Ovary (tissue), 3 donors: ENCODE measurements at regions not wholly inside any gene's neighbourhood (a gene's known extent, or its start where the extent isn't known, plus 50 kb on each side); places are given as distances from the start of the nearest gene placed in this dataset.

ENCODE experiments used
- POLR2A ChIP-seq: fragments of 450-650 bp; IDR thresholded peaks from one replicate; pipeline ENCODE4 v1.6.1; 2017; ENCODE audit warnings: antibody characterized with exemption, mild to moderate bottlenecking, moderate library complexity
- TF ChIP-seq, protein P1 (sequence below), 3 donors: fragments of 450-650 bp in 2 of 3; fragments of 200-600 bp in 1 of 3; IDR thresholded peaks; one replicate each; pipeline versions ENCODE4 v1.5.1 to v1.8.0; 2016 to 2022; ENCODE audit warnings: antibody characterized with exemption in 3 of 3, mild to moderate bottlenecking in 1 of 3
- donor health status: DM: no; HTN: no; CAD: no.

GRCh38 chr10:29780096-29780495 is 145.3 kb upstream of the SVIL start:
- TF ChIP-seq, protein P1, sequence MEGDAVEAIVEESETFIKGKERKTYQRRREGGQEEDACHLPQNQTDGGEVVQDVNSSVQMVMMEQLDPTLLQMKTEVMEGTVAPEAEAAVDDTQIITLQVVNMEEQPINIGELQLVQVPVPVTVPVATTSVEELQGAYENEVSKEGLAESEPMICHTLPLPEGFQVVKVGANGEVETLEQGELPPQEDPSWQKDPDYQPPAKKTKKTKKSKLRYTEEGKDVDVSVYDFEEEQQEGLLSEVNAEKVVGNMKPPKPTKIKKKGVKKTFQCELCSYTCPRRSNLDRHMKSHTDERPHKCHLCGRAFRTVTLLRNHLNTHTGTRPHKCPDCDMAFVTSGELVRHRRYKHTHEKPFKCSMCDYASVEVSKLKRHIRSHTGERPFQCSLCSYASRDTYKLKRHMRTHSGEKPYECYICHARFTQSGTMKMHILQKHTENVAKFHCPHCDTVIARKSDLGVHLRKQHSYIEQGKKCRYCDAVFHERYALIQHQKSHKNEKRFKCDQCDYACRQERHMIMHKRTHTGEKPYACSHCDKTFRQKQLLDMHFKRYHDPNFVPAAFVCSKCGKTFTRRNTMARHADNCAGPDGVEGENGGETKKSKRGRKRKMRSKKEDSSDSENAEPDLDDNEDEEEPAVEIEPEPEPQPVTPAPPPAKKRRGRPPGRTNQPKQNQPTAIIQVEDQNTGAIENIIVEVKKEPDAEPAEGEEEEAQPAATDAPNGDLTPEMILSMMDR (IDR thresholded peaks at IDR 0.05): no peak
- TF ChIP-seq POLR2A: no peak
